HG03378 (cell line): ENCODE measurements at regions not wholly inside any gene's neighbourhood (a gene's known extent, or its start where the extent isn't known, plus 50 kb on each side); places are given as distances from the start of the nearest gene placed in this dataset.

Experiments used
- ATAC-seq: cut with Tn5 transposase; IDR thresholded peaks from one replicate; pipeline ENCODE4 v1.9.1; 2021; ENCODE audit warnings: mild to moderate bottlenecking, moderate library complexity; ENCODE audit not compliant: unreplicated experiment

DNA sequence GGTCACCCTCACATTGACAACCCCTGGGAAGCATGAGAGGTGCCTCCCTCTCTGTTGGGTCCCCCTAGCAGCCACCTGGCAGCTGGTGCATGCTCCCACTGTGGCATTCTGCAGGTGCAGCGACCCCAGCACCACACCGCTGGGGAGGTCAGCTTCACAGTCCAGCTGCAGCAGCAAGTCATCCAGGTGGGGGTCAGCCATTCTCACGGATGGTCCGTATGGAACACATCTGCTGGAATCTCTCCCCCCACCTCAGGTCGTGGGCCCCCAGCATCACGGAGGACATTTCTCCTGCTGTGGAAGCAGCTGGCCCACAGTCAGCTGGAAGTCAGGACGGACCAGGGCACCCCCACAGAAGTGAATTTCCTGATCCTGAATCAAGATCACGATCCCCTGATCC is 201.3 kb downstream of the COG6 start:
- ATAC-seq = no peak

DNA sequence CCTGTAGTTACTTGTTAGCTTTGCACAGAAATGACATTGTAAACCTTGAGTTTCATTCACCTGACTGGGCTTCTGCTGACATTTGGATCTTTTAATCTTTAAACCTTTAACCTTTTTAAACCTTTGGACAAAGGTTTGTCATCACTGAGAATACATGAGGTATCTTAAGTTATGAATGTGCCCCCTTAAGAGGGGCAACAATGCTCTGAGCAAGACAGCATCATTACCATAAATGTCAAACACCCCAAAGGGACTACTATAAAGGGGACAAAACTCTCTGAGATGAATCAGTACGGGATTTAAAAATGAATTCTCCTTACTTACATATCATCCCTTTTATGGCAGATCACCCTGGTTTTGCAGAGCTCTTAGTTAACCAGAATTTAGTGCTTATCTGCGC is 203.3 kb downstream of the COG6 start:
- ATAC-seq = no peak

DNA sequence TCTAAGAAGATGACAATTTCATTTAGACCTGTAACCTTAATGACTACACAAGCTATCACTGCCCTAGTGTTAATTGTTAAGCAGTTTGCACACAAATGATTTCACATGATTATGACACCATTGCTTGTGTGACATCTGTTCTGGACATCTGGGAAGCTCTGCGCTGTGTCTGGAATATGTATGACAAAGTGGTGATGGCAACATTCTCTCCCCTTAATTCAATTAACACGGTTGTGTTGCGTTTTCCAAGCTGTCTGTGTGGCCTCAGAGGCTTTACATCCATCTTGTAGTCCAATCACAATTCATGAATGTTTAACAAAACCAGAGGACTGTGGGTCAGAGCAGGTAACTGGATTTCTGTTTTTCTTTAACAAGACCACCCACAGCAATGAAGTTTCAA is 204.4 kb downstream of the COG6 start:
- ATAC-seq = no peak

DNA sequence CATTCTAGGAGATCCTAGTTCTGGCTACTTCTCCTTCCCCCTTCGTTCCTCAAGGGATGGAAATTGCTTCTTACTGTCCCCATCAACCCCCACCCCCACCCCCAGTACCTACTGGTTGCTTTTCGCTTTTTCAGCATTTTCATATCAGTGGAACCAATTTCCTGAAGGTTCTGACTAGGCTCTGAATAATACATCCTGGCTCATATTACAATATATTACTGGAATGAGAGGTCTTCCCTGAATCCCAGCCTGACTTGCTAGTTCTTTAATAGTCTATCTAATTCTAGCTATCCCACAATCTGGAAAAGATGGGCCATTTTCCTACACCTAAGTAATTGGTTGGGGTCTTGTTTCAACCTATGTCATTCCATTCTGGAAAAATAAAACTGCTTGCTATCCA is 207.4 kb downstream of the COG6 start:
- no peak for ATAC-seq

DNA sequence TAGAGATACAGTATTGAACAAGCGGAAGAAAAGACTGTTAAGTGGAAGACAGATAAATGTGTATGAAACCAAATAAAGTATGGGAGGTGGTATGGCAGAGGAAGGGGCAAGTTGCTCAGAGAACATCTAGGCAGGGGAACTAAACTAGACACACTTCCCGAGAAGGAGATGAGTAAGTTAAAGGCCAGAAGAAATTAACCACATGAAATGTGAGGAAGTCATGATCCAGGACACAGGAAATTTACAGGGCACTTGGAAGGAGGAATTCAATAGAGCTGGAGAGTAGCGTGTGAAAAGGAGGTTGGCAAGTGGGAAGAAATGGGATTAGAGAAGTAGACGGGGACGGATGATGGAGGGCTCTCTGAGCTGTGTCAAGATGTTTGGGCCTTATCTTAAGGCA is 208.8 kb downstream of the COG6 start:
- no peak for ATAC-seq

DNA sequence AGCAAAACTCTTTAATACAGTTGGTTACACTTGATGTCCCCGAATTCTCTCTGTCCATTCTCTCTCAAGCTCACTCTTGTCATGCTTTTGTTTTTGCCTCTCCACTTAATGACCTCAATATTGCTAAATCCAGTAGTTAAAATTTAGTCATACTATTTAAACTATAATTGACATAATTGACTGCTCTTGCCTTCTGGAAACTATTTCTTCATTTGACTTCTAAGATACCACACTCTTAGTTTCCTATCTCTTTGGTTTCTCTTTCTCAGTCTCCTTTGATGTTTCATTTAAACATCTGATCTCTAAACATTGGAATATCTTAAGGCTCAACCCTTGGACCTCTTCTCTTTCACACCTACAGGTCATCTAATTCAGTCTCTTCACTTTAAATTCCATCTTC is 211.3 kb downstream of the COG6 start:
- no peak for ATAC-seq

DNA sequence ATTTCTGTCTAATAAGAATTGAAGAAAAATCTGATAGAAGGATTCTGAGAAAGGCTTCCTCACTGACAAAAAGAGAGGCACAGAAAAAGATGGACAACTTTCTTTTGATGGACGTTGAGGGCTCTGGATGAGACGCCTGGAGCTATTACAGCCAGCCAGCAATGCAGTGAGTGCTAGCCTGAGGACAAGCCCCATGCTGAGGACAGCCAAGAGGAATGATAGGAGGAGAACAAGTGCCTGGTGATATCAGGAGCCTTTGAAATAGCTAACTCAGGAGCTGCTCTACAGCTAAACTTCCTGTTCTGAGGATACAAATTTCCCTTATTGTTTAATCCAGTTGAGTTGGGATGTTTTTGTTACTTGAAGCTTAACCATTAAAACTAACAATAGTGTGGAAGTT is 212.3 kb downstream of the COG6 start:
- no peak for ATAC-seq

DNA sequence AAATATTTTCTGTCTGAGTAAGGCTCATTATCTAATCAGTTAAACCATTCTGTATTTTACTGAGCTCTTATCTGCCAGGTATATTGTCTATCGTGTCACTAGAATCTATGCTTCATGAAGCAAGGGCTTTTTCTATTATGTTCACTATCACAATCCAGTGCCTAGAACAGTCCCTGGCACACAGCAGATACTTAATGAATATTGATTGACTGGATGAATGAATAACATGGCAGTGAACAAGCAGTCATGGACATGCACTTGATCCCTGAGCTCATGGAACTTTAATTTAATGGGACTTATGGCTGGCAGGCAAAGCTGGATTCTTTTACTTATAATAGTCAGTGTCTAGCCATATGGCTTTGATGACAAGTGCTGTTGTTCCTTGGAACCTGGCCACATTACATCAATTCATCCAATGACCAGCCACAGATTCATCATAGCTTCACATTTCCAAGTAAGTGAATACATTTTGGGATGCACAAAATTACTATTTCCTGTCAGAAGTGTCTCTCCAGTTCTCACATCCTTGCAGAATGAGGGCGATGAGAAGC is 214.8 kb downstream of the COG6 start:
- no peak for ATAC-seq

DNA sequence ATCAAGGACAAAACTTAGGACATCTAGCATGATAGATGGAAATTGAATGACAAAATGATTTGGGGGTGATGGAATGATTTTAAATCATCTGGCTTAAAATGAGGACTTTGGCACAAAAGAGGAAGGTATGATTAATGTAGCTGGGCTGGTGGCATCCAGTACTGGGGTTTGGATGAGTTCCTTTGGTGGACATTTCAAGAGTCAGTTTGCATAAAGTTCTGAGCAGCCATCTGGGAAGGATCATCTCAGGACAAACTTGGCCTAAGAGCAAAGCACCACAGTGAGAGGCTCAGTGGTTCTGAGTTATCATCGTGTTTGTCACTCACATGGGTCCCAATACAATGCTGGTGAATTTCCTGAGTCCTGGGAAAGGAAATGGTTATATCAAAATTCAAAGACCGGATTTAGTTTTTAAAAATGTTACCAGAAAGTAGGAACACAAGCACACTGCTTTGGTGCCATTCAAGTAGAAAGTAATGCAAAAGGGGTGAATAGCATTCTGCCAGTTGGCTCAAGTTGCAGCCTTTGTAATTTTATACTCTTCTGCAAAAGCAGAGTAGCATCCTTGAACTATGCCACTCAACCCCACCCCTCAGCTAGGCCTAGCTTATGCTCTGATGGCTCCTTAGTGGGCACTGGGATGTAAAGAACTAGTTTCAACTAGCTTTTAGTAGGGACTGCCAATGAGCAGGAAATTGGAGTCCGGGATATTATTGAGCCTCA is 219.0 kb downstream of the COG6 start:
- ATAC-seq = no peak

DNA sequence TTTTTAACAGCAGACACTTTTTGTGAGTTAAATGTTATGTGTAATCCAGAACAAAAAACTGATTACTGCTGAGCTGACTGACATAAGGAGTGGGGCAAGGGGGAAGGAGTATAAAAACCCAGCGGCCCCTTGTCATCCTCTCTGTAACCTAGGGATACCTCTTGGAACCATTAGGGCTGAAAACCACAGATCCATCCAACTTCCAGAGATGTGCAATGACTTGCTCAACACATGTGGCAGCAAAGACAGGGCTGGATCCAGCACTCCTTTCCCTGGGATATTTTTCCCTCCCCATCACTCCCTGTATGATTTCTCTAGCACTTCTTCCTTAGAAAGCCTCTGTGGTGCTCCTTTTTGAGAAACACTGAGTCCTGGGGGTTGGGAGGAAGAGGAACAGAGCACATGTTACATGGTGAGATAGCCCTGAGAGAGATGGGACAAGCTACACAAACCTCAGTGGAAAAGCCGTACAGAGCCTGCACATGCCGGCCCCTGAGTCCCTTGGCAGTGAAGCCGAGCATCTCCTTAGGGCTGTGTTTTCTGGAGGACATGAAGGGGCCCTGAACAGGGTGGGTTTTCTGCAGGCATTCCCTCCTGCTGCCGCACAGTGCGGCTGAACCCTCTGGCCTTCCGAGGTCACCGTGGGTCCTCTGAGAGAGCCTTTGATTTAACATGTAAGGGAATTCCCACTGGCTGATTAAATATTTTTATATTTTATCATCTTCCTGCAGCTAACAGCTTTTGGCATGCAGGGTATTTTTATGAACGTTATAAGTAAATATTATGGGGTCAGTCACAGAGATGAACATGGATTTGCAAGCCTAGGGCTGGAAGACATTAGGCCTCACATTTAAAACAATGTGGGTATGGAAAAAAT is 219.9 kb downstream of the COG6 start:
- no peak for ATAC-seq

DNA sequence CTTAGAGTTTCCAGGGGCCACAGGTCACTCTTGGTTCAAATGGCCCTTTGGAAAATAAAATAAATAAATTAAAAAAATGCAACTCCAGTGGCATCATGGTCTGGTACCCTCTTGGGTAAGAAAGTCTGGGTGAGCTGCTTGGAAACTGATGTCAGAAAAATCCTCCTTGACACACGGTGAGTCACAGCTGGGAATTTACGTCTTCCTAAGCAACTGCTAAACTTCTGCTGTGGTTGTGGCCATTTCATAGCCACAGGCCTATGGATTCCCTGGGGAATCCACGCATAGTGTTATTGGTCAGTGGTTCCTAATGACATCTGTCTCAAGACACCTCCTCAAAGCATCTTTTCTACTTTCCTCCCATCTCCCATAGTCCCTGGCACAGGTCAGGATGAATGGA is 220.8 kb downstream of the COG6 start:
- no peak for ATAC-seq

DNA sequence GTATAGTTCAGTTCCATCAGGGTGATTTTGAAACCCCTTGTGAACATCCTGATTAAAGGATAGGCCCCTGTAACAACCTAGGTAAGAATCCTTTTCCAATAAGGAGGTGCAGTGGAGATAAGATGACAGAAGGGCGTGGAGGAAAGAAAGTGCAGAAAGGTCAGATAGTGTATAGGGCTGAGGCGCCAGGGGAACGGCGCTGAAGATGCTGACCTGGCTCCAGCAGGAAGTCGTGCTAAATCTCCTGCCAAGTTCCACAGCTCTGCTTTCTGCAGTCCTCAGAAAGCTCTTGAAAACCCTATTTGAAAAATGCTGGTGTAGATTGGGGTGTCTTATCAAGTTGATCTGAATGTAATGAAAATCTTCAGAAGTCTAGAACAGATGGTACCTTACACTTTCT is 221.7 kb downstream of the COG6 start:
- no peak for ATAC-seq

DNA sequence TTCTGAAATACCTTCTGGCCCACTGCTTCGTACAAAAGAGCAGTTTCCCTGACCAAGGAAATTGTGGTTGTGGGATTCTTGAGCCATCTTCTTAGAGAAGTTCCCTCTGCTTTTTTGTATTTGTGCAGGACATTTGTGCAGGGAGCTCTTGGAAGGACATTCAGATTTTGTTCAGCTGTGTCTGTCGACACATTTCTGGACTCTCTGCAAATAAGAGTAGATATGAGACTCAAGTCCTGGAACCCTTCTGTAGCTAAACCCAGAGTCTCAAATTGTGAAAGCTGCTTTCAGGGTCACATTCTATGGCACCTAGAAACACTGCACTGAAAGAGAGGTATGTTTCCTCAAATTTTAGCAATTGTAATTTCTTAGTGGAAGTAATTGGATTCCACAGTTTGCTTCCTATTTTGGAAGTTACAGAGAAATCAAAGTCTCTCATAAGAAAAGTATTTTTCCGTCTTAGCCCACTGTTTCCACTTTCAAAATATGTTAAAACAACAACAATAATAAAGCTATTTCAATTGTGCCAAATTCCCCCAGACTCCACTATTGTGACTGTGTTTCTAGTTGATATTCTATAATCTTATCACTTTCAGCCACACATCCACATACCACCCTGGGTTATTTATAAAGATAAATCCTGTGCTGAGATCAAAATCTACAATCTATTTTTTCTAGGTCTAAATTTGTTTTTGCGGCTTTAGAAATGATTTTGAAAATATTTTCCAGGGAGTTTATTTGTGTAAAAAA is 224.0 kb downstream of the COG6 start:
- no peak for ATAC-seq

DNA sequence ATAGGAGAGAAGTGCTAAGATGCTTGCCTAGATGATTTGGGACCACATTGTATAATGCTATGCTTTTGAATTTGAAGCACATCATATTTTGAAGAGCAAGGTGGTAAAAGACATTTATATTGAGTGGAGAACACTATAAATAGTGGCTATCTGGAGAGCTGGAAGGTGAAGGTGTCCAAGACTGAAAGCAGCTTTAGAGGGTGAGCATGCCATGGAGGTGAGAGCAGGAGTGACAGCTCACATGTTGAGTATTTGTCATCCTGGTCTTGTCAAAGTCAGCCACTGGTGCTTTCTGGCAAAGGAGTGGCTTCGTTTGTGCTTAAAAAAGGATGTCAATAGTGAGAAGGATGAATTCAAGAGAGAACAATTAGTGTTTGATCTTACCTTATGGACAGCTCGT is 225.9 kb downstream of the COG6 start:
- no peak for ATAC-seq

DNA sequence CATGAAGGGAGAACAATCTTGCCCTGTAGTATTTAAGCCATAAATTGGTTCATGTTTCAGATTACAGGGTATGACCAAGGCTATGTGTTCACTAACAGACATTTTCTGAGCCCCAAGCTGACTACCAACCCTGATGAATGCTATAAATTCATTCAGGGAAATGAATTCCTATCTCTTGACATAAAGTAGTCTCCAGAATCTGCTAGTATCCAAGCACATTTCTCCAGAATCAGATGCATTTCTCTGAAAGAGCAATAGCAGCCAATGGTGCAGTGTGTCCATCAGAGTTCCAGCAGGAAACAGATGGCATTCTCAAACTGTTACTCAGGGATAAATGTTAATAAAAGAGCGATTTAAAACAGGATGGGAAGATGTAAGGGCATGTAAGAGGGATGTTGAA is 226.4 kb downstream of the COG6 start:
- no peak for ATAC-seq

DNA sequence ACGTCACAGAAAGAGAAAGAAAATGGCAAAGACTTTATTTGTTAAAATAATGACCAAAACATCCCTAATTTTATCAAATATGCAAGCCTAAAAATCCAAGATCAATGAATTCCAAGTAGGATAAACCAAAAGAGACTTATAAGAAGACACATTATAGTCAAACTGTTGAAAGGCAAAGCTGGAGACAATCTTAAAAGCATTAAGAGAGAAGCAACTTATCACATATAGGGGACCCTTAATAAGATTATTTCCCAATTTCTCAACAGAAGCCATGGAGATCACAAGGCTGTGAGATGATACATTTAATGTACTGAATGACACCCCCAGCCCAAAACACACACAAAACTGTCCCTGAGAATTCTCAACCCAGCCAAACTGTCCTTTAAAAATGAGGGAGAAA is 228.7 kb downstream of the COG6 start:
- no peak for ATAC-seq

DNA sequence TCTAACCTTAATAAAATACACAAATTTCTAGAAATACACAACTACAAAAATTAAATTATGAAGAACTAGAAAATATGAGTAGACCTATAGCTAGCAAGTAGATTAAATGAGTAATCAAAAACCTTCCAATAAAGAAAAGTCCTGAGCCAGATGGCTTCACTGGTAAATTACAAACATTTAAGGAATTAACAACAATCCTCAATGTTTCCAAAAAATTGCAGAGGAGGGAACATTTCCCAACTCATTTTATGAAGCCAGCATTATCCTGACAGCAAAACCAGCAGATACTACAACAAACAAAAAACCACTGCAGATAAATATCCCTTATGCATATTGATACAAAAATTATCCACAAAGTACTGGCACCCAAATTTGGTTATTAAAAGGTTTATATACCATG is 230.9 kb downstream of the COG6 start:
- ATAC-seq = no peak

DNA sequence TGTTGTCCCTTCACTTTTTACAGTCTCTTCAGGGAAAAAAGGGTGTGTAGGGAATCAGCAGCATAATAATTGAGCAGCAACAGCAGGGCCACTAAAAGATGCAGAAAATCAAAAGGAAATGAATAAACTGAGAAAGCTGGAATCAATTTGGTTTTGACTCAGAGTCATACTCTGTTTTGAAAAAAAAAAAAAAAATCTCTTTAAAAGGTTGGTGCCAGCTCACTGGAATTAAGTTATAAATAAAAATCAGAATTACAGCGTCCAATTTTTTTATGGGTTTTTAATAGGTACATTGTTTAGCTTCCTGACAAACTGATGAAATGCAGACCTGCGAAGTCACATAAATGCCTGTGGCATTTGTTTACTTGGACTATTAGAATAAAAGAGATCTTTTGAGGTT is 231.9 kb downstream of the COG6 start:
- no peak for ATAC-seq

DNA sequence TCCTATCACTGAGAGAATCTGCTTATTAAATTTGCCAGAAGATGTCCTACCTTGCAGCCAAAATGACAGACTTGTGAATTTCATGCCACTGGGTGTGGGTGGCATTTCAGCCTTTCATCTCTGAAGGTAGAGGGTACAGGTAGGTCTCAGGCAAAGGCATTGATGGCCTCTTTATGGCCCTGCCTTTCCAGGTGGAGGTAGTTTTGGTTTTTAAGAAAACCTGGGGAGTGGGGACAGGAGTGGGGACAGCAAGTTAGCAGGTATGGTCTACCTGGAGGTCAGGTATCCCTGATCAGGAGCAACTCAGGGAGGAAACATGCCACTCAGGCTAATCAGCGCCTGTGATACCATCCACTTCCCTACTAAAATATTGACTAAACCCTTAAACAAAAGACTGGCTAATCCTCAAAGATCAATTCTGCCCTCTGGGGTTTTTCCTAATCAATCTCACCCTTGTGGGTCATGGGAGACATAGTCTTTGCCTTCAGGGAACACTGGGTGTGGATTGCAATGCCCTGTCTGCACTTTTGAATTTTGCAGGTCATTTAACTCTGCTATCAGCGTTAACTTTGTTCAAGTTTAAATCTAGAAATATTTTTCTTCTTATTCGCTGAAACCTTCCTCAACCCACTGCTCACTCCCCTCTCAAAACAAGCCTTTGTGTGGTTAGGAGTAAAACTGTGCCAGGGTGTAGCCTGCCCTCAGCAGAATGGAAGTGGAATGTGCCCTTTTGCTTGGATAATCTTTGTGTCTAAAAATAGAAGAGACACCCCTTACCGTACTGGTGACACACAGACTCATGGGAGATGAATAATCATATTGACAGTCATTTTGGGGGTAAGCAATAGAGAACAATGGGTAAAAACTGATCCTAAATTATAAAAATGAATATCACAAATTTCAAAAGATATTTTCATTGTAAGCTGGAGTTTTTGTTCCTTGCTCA is 233.7 kb downstream of the COG6 start:
- ATAC-seq = no peak

DNA sequence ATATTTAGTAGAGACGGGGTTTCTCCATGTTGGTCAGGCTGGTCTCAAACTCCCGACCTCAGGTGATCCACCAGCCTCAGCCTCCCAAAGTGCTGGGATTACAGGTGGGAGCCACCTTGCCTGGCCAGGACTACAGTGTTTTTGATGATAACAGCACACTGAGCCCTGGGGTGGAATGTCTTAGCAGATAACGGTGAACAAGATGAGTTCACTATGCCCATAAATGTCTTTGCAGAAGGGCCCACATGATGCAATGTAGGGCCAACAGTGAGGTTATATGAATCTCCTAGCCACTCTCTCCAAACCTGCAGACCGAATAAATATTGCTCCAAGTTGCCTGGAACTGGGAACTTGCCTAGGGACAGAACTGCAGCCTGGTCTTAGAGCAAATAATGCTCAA is 235.1 kb downstream of the COG6 start:
- no peak for ATAC-seq
